ENCODE measurements at regions not wholly inside any gene's neighbourhood (a gene's known extent, or its start where the extent isn't known, plus 50 kb on each side); places are given as distances from the start of the nearest gene placed in this dataset.

- DNase-seq (ENCODE audit: low read depth): no peak
- no peak overlapping the region for H3K4me3 ChIP-seq (ENCODE audit: low read length)
- no peak for TF ChIP-seq CTCF (conservative IDR thresholded peaks at IDR 0.05; ENCODE audit: low read depth, low read length)
Observed at GRCh38 chr4:175125410-175126068, 207.4 kb downstream of the ADAM29 start.

GRCh38 chr4:175127314-175127713, 209.2 kb downstream of the ADAM29 start:
- no peak for TF ChIP-seq CTCF (conservative IDR thresholded peaks at IDR 0.05; ENCODE audit: low read depth, low read length)
- no peak for DNase-seq (ENCODE audit: low read depth)
- no peak overlapping the region for H3K4me3 ChIP-seq (ENCODE audit: low read length)

GRCh38 chr4:175129797-175130196, 211.6 kb downstream of the ADAM29 start:
- DNase-seq (ENCODE audit: low read depth): no peak
- no peak overlapping the region for H3K4me3 ChIP-seq (ENCODE audit: low read length)
- TF ChIP-seq CTCF (conservative IDR thresholded peaks at IDR 0.05; ENCODE audit: low read depth, low read length): no peak

- no peak for DNase-seq (ENCODE audit: low read depth)
- no peak for TF ChIP-seq CTCF (conservative IDR thresholded peaks at IDR 0.05; ENCODE audit: low read depth, low read length)
- H3K4me3 ChIP-seq (ENCODE audit: low read length): no peak overlapping the region
Observed at GRCh38 chr4:175139205-175139604, 221.0 kb downstream of the ADAM29 start.

GRCh38 chr4:175143116-175143515, 225.0 kb downstream of the ADAM29 start:
- TF ChIP-seq CTCF (conservative IDR thresholded peaks at IDR 0.05; ENCODE audit: low read depth, low read length): no peak
- DNase-seq (ENCODE audit: low read depth): no peak

GRCh38 chr4:175146799-175147198, 228.6 kb downstream of the ADAM29 start:
- no peak for TF ChIP-seq CTCF (conservative IDR thresholded peaks at IDR 0.05; ENCODE audit: low read depth, low read length)
- DNase-seq (ENCODE audit: low read depth): no peak
- no peak overlapping the region for H3K4me3 ChIP-seq (ENCODE audit: low read length)

More at GRCh38 chr4:175143116-175143515, 225.0 kb downstream of the ADAM29 start:
- no peak overlapping the region for H3K4me3 ChIP-seq (ENCODE audit: low read length)

- TF ChIP-seq CTCF (conservative IDR thresholded peaks at IDR 0.05; ENCODE audit: low read depth, low read length): no peak
- no peak overlapping the region for H3K4me3 ChIP-seq (ENCODE audit: low read length)
- DNase-seq (ENCODE audit: low read depth): no peak
Observed at GRCh38 chr4:175147233-175147632, 229.1 kb downstream of the ADAM29 start.

Data from retinal pigment epithelial cell (primary cell).